AML-193 (cell line): ENCODE measurements at regions not wholly inside any gene's neighbourhood (a gene's known extent, or its start where the extent isn't known, plus 50 kb on each side); places are given as distances from the start of the nearest gene placed in this dataset.
A peak's percentile ranks its signal among the peaks of the same experiment; 100 is the strongest.

ENCODE experiments used
- DNase-seq, 2 experiments: peaks; one replicate each; lab custom pipeline; 2025; lab: John Stamatoyannopoulos, UW

GRCh38 chr20:11084508-11084907 is 410.7 kb upstream of the JAG1 start:
- no peak for DNase-seq

- no peak for DNase-seq
Measured at GRCh38 chr20:11086970-11087369, 413.2 kb upstream of the JAG1 start.

- no peak for DNase-seq
Measured at GRCh38 chr20:11090751-11091150, 417.0 kb upstream of the JAG1 start.

- no peak for DNase-seq
Measured at GRCh38 chr20:11091511-11091910, 417.7 kb upstream of the JAG1 start.

GRCh38 chr20:11092151-11092550 is 418.4 kb upstream of the JAG1 start:
- no peak for DNase-seq

GRCh38 chr20:11094196-11094595 is 420.4 kb upstream of the JAG1 start:
- DNase-seq = no peak

GRCh38 chr20:11094711-11095110 is 420.9 kb upstream of the JAG1 start:
- no peak for DNase-seq

- DNase-seq = peak; percentile 12 to 27
Measured at GRCh38 chr20:11098888-11099287, 425.1 kb upstream of the JAG1 start.

- peak; percentile 64 to 67 for DNase-seq
Measured at GRCh38 chr20:11101243-11101642, 427.4 kb upstream of the JAG1 start.

- no peak for DNase-seq
Measured at GRCh38 chr20:11101696-11102095, 427.9 kb upstream of the JAG1 start.

- DNase-seq = no peak
Measured at GRCh38 chr20:11103866-11104265, 430.1 kb upstream of the JAG1 start.

GRCh38 chr20:11108102-11108810 is 434.5 kb upstream of the JAG1 start:
- no peak for DNase-seq

GRCh38 chr20:11110535-11110934 is 436.7 kb upstream of the JAG1 start:
- no peak for DNase-seq

- no peak for DNase-seq
Measured at GRCh38 chr20:11111191-11111590, 437.4 kb upstream of the JAG1 start.

GRCh38 chr20:11112832-11113231 is 439.0 kb upstream of the JAG1 start:
- DNase-seq = no peak

- no peak for DNase-seq
Measured at GRCh38 chr20:11114382-11114781, 440.6 kb upstream of the JAG1 start.

- DNase-seq = no peak
Measured at GRCh38 chr20:11117808-11118528, 444.2 kb upstream of the JAG1 start.

GRCh38 chr20:11118802-11119380 is 445.1 kb upstream of the JAG1 start:
- no peak for DNase-seq

- DNase-seq = no peak
Measured at GRCh38 chr20:11119573-11119972, 445.8 kb upstream of the JAG1 start.

GRCh38 chr20:11120431-11120830 is 446.6 kb upstream of the JAG1 start:
- DNase-seq = no peak

- DNase-seq = peak; percentile 1
Measured at GRCh38 chr20:11124849-11125505, 451.2 kb upstream of the JAG1 start.

- no peak for DNase-seq
Measured at GRCh38 chr20:11128220-11128718, 454.5 kb upstream of the JAG1 start.

- DNase-seq = no peak
Measured at GRCh38 chr20:11128721-11129120, 454.9 kb upstream of the JAG1 start.
